Adrenal gland (tissue), 9 donors: ENCODE measurements at regions not wholly inside any gene's neighbourhood (a gene's known extent, or its start where the extent isn't known, plus 50 kb on each side); places are given as distances from the start of the nearest gene placed in this dataset.
"Not testable (repeated sequence)": the region's sequence is repeated elsewhere in the genome, so short reads cannot be mapped to it uniquely, and the experiment has no call there.

Experiments
- DNase-seq, 7 donors: peaks; one replicate each; pipeline ENCODE4 v3.0.0-alpha.2; 2019 to 2020
- H3K27ac ChIP-seq, 5 donors: fragments of 200-600 bp; sonication (generic) in 4 of 5; 1 replicate in 3 of 5; 2 replicates in 2 of 5; pipeline versions ENCODE4 v1.5.1 to v1.8.0; 2016 to 2020; ENCODE audit warnings: mild to moderate bottlenecking in 1 of 5
- H3K27me3 ChIP-seq: fragments of 200-600 bp; 2 replicates; pipeline ENCODE4 v1.8.0; 2021
- H3K36me3 ChIP-seq, 2 donors: fragments of 200-600 bp; replicated peaks in 1 of 2; 1 replicate in 1 of 2; 2 replicates in 1 of 2; pipeline versions ENCODE4 v1.5.1 to v1.8.0; 2018 to 2022
- H3K4me1 ChIP-seq, 2 donors: fragments of 200-600 bp; replicated peaks in 1 of 2; 1 replicate in 1 of 2; 2 replicates in 1 of 2; pipeline versions ENCODE4 v1.5.1 to v1.8.0; 2018 to 2021
- H3K4me3 ChIP-seq, 4 donors: fragments of 200-600 bp; sonication (generic) in 3 of 4; one replicate each; pipeline ENCODE4 v1.5.1; 2016 to 2018
- H3K9me3 ChIP-seq, 3 donors: fragments of 200-600 bp; sonication (generic) in 1 of 3; replicated peaks in 1 of 3; 1 replicate in 2 of 3; 2 replicates in 1 of 3; pipeline versions ENCODE4 v1.5.1 to v1.8.0; 2016 to 2021
- CTCF ChIP-seq, 6 experiments: fragments of 450-650 bp in 4 of 6; fragments of 200-600 bp in 2 of 6; sonication (generic) in 1 of 6; IDR thresholded peaks; 1 replicate in 5 of 6; 2 replicates in 1 of 6; pipeline versions ENCODE4 v1.5.1 to v1.8.0; 2016 to 2021; ENCODE audit warnings: antibody characterized with exemption in 6 of 6, mild to moderate bottlenecking in 2 of 6, moderate library complexity in 1 of 6
- POLR2A ChIP-seq, 2 donors: fragments of 450-650 bp; IDR thresholded peaks; one replicate each; pipeline ENCODE4 v1.6.1; 2017; ENCODE audit warnings: antibody characterized with exemption in 2 of 2, mild to moderate bottlenecking in 2 of 2, moderate library complexity in 1 of 2
- WGBS, 4 donors: extraction: QIAGEN DNeasy Blood & Tissue Kit in 2 of 4; methylation state at CpG; one replicate each; pipeline versions ENCODE4 v1.1.5 to v1.1.7; 2013 to 2017; 5-methylcytosine and 5-hydroxymethylcytosine counted together
- intact Hi-C, 2 donors: fragments of 100-400 bp; cut with DNase I; formaldehyde crosslinking; loops; one replicate each; pipeline versions ENCODE4 v1.14.1 to v1.15.0; 2022 to 2023
- donor health status: healthy with polysubstance abuse.
- donor health status: Bipolar disorder and iron deficiency.
- donor health status: DM: yes; HTN: yes; CAD: no.
- donor health status: DM: no; HTN: no; CAD: no.
- donor health status: DM: no; HTN: no; CAD: no.

- H3K27ac ChIP-seq, result no peak overlapping the region
- no peaks in the 10 kb centered on the region for H3K9me3 ChIP-seq
- TF ChIP-seq CTCF (IDR thresholded peaks at IDR 0.05) (no peak), POLR2A (IDR thresholded peaks at IDR 0.05) (no peak)
- H3K36me3 ChIP-seq, result no peaks in the 10 kb centered on the region
- no peaks in the 10 kb centered on the region for H3K4me1 ChIP-seq
- intact Hi-C loops, result no loop called here
- no peak overlapping the region for H3K4me3 ChIP-seq
- no peaks in the 10 kb centered on the region for H3K27me3 ChIP-seq
- WGBS, 4 donors, result 85 to 95% (median 86%) methylated on average over 3 of the region's 3 CpGs
- DNase-seq, result no peak
Observed at GRCh38 chr14:53841109-53842099, 115.2 kb downstream of the BMP4 start.

- Histone ChIP-seq H3K4me3 (no peak overlapping the region), H3K36me3 (no peaks in the 10 kb centered on the region), H3K27me3 (no peaks in the 10 kb centered on the region), H3K4me1 (no peaks in the 10 kb centered on the region), H3K9me3 (no peaks in the 10 kb centered on the region), H3K27ac (no peak overlapping the region)
- intact Hi-C loops, result no loop called here
- WGBS, 4 donors, result 44 to 50% (median 47%) methylated on average over 2 of the region's 2 CpGs
- no peak for DNase-seq
- no peak for TF ChIP-seq CTCF (IDR thresholded peaks at IDR 0.05)
- no peak for TF ChIP-seq POLR2A (IDR thresholded peaks at IDR 0.05)
Observed at GRCh38 chr14:53840444-53840843, 116.2 kb downstream of the BMP4 start.

- 80 to 81% (median 80%) methylated on average over 4 of the region's 4 CpGs for WGBS, 4 donors
- TF ChIP-seq POLR2A (IDR thresholded peaks at IDR 0.05) (no peak), CTCF (IDR thresholded peaks at IDR 0.05) (no peak)
- Histone ChIP-seq H3K9me3 (no peaks in the 10 kb centered on the region), H3K4me3 (no peak overlapping the region), H3K27me3 (no peaks in the 10 kb centered on the region), H3K4me1 (no peaks in the 10 kb centered on the region), H3K36me3 (no peaks in the 10 kb centered on the region), H3K27ac (no peak overlapping the region)
- no peak for DNase-seq
- intact Hi-C loops, result no loop called here
Observed at GRCh38 chr14:53838374-53838773, 118.3 kb downstream of the BMP4 start.

GRCh38 chr14:53837656-53838055 lies 119.0 kb downstream of the BMP4 start:
- H3K27ac ChIP-seq, H3K4me3 ChIP-seq, H3K36me3 ChIP-seq, H3K4me1 ChIP-seq, H3K9me3 ChIP-seq, DNase-seq, intact Hi-C loops, H3K27me3 ChIP-seq: not testable (repeated sequence)
- whole genome bisulfite sequencing, 4 donors, result 74 to 80% (median 76%) methylated on average over 2 of the region's 2 CpGs

- Histone ChIP-seq H3K9me3 (no peaks in the 10 kb centered on the region), H3K4me3 (no peak overlapping the region), H3K27me3 (no peaks in the 10 kb centered on the region), H3K4me1 (no peaks in the 10 kb centered on the region), H3K27ac (no peak overlapping the region), H3K36me3 (no peaks in the 10 kb centered on the region)
- no peak for TF ChIP-seq POLR2A (IDR thresholded peaks at IDR 0.05)
- TF ChIP-seq CTCF (IDR thresholded peaks at IDR 0.05), result no peak
- DNase-seq, result no peak
- WGBS, 4 donors, result 84 to 97% (median 91%) methylated on average over 2 of the region's 2 CpGs
- intact Hi-C loops, result no loop called here
Observed at GRCh38 chr14:53836551-53836950, 120.1 kb downstream of the BMP4 start.
